ENCODE measurements at regions not wholly inside any gene's neighbourhood (a gene's known extent, or its start where the extent isn't known, plus 50 kb on each side); places are given as distances from the start of the nearest gene placed in this dataset.

DNA sequence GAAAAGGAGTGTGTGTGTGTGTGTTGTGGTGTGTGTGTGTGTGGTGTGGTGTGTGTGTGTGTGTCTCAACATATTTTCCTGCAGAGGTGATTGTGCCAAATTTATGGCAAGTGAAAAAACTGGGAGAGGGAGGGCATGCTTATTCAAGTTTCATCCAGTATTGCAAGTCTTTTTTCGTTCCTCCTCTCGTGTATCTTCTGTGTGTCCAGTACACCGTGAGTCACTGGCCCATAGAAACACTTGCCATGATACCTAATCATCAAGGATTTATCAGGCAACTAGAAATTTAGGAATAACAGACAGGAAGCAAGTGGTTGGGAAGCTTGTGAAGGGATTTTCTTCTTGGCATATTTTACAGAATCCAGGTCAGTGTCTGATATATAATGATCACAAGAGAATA lies 820.5 kb downstream of the GATA3 start:
- TF ChIP-seq, protein P1, sequence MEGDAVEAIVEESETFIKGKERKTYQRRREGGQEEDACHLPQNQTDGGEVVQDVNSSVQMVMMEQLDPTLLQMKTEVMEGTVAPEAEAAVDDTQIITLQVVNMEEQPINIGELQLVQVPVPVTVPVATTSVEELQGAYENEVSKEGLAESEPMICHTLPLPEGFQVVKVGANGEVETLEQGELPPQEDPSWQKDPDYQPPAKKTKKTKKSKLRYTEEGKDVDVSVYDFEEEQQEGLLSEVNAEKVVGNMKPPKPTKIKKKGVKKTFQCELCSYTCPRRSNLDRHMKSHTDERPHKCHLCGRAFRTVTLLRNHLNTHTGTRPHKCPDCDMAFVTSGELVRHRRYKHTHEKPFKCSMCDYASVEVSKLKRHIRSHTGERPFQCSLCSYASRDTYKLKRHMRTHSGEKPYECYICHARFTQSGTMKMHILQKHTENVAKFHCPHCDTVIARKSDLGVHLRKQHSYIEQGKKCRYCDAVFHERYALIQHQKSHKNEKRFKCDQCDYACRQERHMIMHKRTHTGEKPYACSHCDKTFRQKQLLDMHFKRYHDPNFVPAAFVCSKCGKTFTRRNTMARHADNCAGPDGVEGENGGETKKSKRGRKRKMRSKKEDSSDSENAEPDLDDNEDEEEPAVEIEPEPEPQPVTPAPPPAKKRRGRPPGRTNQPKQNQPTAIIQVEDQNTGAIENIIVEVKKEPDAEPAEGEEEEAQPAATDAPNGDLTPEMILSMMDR (IDR thresholded peaks at IDR 0.05) = no peak
- TF ChIP-seq CBX8 (IDR thresholded peaks at IDR 0.05) (no peak), RNF2 (IDR thresholded peaks at IDR 0.05; ENCODE audit: borderline replicate concordance, low read depth) (no peak), EP300 (IDR thresholded peaks at IDR 0.05) (no peak), RFX5 (IDR thresholded peaks at IDR 0.05) (no peak)
